ENCODE measurements at regions not wholly inside any gene's neighbourhood (a gene's known extent, or its start where the extent isn't known, plus 50 kb on each side); places are given as distances from the start of the nearest gene placed in this dataset.
"Not testable (repeated sequence)": the region's sequence is repeated elsewhere in the genome, so short reads cannot be mapped to it uniquely, and the experiment has no call there.

DNA sequence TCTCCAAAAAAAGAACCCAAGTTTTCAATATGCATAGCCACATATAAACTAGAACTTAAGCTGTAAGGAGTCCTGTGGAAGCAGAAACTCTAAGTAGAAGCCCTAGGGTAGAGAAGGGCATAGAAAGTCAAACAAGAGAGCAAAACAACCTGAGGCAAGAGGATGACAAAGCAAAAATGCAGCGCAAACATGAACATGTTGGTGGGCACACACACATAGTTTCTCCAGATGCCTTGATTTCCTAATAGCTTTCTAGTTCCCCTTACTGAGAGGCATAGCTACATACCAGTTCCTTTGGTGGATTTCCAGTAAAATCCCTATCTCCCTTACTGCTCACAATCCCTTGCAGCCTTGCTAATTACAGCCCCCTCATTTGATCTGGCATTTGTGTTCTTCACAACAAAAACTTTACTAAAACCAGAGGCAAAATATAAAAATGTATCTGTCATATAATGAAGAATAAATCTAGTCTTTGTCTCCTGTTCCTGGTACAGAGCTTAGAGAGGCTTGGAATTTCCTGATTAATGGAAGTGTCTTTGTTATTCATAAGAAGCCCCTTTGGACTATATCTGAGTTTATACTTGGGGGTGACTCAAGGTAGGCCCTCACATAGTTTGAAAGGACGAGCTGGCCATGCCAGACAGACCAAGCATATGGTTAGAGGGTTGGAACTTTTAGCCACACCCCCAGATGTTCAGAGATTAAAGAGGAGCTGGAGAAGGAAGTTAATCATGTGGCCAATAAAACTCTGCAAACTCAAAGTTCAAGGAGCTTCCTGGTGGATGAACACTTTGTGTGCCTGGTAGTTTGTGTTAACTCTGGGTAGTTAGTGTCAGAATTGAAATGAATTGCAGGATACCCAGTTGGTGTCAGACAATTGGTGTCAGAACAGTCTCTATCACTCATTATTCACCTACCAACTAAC lies 52.7 kb upstream of the ZCCHC13 start:
- DNase-seq (ENCODE audit: low read depth in 2 of 2) = no peak

DNA sequence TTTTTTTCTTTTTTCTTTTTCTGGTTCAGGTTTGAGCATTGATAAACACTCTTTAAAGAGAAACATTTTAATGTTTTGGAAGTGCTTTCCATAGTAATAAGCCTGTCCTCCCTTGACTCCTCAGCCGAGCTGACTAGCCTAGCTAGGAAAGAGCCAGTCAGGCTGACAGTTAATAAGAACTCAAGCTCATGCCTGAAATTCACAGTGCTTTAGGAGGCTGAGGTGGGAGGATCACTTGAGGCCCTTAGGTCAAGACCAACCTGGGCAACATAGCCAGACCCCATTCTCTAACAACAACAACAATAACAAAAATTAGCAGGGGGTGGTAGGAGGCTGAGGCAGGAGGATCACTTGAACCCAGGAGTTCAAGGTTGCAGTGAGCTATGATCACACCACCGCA lies 53.4 kb upstream of the ZCCHC13 start:
- no peak for DNase-seq (ENCODE audit: low read depth in 2 of 2)

DNA sequence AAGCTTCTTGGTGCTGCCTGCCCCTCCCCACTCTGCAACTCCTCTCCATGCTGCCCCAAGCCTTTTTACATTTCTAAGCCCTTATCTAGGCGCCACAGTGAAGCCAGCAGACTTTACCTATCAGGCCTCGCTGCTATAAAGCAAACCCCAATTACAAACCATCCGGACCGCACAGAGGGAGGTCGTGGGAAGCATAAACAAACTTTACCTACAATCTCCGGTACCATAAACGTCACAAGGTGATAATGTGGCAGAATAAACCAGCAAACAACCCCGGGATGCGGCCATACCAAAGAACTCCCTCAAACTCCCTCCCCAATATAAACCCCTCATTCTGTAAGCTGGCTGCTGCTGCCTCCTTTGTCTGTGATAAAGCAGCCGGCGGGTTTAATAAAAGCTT lies 54.0 kb upstream of the ZCCHC13 start:
- DNase-seq (ENCODE audit: low read depth in 2 of 2) = no peak

DNA sequence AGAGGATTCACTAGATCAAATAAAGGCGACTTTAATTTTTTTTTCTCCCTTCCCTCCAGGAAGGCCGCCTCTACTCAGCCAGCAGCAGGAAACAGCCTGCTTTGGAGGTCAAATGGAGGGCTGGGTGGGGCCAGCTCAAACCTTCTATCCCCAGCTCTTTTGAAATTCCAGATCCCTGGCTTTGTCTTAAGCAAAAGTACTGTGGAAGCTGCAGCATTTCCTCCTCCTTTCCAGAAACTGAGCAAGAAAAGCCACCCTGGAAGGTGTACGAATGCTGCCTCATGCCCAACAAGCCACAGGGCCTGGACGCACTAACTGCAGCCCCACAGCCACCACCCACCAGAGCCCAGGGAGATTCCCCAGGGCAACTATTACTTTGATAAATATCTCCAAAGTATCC lies 55.1 kb upstream of the ZCCHC13 start:
- DNase-seq (ENCODE audit: low read depth in 2 of 2) = no peak

DNA sequence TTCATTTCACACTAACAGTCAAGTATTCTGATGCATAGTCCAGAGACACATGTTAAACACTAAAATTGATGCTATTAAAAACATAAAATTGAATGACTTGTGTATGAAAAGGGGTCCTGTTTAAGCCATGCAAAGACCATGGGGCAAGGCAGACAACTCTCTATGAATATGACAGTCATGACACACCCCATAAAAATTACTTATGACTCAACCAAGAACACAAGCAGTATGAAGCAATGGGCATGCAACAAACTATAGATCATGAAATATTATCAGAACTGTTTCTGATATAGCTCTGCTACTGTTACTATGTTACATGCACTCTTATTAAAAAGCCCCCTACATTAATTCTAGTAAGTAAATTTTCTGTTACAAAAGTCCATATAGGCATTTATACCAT lies 57.5 kb upstream of the ZCCHC13 start:
- DNase-seq (ENCODE audit: low read depth in 2 of 2) = no peak

DNA sequence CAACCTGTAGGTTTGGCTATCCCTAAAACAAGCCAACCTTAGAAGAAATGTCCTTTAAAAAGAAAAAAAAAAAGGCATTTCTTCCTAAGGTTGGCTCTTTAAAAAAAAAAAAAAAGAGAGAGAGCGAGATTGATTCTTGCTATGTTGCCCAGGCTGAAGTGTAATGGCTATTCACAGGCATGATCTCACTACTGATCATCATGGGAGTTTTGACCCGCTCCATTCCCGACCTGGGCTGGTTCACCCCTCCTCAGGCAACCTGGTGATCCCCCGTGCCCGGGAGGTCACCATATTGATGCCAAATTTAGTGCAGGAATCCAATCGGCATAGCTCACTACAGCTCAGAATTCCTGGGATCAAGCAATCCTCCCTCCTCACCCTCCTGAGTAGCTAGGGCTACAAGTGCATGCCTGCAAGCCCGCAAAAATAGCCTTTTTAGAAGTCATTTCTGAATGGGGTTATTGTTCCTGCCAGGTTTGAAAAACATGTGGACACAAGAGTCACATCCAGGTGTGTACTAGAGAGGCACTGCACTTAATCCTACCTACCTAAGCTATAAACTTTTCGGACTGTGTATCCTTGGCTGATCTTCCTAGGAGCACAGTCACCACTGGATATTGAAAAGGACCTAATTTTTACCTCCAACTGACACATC lies 61.4 kb upstream of the ZCCHC13 start:
- DNase-seq (ENCODE audit: low read depth in 2 of 2) = no peak

DNA sequence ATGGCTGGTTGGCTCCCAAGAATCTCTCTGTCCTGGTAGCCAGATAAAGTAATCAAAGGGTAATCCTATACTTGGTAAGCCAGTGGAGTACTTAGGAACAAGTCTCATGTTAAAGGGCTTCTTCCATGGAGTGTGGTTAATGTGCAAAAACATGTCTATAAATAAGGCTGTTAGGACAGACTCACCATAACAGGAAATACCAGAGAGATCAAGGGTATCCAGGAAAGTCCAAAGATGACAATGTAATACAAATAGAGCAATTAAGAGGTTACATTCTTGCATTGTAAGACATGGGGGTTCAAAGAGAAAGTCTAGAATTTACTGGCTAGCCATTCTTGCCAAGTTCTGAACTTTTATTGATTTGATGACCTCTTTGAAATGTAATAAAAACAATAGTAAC lies 61.9 kb upstream of the ZCCHC13 start:
- no peak for DNase-seq (ENCODE audit: low read depth in 2 of 2)

DNA sequence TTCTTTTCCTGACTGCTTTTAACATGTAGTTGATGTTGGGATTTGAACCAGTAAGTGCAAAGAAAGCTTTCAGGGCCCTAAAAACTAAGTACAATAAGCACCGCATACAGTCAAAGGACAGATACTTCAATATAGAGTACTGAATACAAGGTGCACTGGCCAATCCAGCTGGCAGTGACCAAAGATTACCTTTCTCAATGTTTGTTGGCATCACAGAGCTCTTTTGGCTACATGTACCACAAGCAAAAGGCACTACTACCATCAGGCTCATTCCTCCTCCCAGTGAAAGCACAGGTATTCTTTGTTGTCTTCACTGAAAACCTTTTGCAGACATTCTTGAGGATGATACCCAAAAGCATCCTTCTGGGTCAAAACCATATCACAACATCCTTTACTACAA lies 65.2 kb upstream of the ZCCHC13 start:
- DNase-seq (ENCODE audit: low read depth in 2 of 2) = no peak

DNA sequence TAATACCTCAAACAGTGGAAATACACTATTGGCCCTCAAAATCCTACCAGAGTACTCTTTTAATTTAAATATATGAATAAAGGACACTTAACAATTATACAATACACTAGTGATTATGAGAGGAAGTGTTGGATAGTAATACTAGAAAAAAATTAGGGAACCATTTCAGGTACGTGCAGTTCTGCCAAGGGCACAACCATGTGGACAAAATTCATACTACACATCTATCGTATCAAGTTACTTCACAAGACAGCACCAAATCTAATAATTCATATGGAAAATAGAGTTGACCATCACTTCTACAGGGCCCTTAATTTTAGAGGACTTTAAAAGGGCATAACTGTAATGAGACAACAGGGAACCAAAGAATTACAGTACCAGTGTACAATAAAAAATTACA lies 69.2 kb upstream of the ZCCHC13 start:
- DNase-seq (ENCODE audit: low read depth in 2 of 2) = no peak

DNA sequence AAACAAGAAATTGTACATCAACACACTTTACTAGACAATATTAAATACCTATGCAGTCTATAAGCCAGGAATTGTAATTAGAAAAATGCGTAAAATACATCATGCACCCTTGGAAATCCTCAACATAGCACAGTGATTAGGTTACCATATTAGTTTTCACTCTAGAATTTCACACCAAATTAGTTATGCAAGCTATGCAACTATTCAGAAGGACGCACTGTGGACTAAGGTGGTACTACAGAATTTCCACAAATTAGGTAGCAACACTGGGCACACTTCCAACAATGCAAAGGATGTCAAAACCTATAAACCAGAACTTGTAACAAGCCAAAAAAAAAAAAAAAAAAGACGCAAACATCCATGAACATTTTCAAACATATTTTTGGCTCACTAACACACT lies 71.1 kb upstream of the ZCCHC13 start:
- DNase-seq (ENCODE audit: low read depth in 2 of 2) = no peak

DNA sequence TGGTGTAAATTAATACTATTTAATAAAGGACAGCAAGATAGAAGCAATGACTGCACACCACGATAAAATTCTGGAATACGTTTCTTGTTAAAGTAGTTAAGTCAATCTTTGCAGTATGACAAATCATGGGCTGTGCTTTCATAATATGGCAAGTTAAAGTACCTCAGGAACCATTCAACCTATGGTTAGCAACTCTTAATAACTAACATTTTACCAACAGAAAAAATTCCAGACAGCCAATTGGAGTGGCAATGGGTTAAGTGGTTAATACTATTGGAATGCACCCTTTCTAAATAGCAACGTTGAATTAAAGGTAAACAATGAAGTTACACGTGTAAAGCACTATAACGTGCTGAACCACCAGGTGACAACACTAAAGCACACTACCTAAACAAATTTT lies 72.4 kb upstream of the ZCCHC13 start:
- no peak for DNase-seq (ENCODE audit: low read depth in 2 of 2)

DNA sequence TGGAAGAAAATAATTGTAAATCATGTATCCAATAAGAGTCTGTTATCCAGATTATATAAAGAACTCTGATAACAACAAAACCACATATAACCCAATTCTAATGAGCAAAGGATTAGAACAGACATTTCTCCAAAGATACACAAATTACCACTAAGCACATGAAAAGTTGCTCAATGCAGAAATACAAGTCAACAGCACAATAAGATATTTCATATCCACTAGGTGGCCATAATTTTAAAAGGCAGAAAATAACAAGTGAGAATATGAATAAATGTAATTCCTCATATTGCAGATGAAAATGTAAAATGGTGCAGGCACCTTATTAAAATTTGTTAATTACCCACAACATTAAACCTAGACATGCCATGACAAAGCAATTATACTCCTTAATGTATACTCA lies 73.9 kb upstream of the ZCCHC13 start:
- no peak for DNase-seq (ENCODE audit: low read depth in 2 of 2)

DNA sequence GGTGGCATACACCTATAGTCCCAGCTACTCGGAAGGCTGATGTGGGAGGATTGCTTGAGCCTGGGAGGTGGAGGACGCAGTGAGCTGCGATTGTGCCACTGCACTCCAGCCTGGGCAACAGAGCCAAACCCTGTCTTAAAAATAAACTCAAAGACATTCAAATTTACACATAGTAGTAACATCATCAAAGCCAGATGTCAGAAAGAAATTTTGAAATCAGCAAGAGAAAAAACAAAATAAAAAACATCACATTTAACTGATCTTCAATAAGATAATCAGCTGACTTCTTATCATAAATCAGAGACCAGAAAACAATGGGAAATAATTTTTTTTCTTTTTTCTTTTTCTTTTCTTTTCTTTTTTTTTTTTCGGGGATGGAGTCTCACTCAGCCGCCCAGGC lies 78.9 kb upstream of the ZCCHC13 start:
- DNase-seq (ENCODE audit: low read depth in 2 of 2) = no peak

DNA sequence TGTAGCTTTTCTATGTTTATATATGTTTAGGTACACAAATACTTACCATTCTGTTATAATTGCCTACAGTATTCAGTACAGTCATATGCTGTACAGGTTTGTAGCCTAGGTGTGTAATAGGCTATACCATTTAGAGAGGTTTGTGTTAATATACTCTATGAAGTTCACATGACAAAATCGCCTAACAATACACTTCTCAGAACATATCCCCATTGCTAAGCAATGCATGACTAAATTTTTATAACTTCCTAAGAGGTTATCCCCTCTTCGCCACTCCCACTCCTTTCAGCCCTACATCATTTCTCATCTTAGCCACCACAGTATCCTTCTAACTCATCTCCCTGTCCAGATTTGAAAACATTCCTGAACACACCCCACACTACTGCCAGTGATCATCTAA lies 83.7 kb upstream of the ZCCHC13 start:
- no peak for DNase-seq (ENCODE audit: low read depth in 2 of 2)

DNA sequence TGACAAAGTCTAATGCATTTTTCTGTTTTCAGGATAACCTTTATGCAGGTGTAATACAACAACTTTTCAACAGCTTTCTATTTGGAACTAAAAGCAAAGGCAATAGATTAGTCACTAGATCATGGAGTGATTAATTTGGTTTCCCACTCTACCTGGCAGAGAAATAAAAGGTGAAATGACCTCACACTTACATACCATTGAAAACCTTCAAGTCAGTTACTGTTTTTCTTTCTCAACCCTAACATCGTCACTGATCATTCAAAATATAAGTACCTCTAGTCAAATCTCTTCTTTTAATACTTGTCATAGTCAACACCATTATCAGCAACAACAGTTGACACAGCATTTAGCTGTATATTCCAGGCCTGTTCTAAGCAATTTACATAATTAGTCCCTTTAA lies 85.1 kb upstream of the ZCCHC13 start:
- no peak for DNase-seq (ENCODE audit: low read depth in 2 of 2)

DNA sequence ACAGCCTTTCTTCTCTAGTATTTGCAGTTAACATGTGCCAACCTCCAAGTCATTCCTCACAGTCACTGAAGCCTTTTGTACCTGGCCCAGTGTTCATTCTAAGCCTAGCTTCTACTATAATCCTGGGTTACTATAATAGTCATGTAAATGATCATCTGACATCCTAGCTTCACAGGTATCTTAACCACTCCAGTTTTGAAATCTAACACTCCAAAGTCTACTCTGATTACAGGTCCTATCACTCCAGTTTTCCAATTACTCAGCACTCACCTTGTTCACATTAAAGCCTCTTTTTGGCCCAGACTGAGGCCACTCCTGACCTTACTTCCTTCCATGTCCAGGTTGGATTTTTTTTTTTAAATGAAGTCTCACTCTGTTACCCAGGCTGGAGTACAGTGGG lies 87.6 kb upstream of the ZCCHC13 start:
- DNase-seq (ENCODE audit: low read depth in 2 of 2) = no peak

DNA sequence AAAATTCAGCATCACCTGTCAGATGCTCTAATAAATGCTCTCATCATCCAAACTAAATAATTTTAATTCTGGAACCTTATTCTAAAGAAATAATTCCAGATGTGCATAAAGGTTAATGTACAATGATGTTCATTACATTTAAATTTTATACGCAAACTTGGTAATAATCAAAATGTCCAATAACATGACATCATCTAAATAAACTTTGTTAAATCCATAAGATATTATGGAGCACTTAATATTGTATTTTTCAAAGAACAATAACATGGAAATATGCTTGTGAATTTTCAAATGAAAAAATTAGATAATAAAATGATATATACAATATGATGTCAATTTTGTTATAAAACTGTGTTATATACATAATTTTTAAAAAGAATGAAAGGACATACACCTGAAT lies 92.1 kb upstream of the ZCCHC13 start:
- no peak for DNase-seq (ENCODE audit: low read depth in 2 of 2)

DNA sequence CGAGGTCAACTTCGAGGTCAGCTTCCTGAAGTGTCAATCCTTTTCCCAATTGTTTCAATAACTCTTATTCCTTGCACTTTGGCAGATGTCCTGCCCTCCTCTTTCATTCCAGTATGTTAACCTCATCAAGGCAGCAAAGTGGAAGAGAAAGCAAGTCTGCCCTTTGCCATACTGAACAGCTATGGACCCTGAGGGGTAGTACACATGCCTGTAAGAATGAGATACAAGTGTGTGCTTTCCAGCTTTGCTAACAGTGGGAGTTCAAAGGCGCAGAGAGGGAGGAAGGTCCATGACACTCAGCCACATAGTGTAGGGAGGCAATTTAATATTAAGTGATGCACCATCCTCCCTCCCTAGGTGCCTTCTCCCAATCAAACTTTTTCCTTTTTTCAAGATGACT lies 96.4 kb upstream of the ZCCHC13 start:
- no peak for DNase-seq (ENCODE audit: low read depth in 2 of 2)

DNA sequence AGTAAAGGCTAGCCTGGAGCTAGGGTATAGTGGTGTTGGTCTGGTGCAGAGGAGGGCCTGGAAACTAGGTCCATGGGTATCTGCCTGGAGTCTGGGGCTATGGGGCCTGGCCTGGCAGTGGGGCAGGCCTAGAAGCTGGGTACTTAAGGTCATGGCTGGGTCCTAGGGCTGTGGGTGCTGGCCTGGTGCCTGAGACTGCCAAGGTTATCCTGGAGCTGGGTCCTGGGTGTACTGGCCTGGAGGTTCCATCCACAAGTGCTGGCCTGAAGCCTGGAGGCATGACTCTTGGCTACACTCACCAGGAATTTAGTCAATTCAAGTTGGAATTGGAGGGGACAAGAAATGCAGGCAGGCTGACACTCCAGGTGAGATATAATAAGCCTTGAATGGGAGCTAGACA lies 108.4 kb upstream of the ZCCHC13 start:
- DNase-seq (ENCODE audit: low read depth in 2 of 2) = no peak

DNA sequence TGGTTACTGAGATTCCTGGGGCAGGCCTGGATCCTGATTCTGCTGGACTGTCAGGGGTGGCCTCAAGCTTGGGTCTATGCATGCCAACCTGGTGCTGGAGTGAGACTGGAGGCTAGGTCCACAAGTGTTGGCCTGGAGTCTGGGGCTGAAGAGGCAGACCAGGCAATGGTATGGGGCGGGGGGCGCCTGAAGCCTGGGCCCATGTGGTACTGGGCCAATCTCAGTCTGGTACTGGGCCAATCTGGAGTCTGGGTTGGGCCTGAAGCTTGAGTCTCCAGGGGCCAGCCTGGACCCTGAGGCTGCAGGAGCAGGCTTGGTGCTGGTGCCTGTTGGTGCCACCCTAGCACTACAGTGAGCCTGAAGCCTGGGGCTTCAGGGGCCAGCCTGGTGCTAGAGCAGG lies 108.9 kb upstream of the ZCCHC13 start:
- no peak for DNase-seq (ENCODE audit: low read depth in 2 of 2)

DNA sequence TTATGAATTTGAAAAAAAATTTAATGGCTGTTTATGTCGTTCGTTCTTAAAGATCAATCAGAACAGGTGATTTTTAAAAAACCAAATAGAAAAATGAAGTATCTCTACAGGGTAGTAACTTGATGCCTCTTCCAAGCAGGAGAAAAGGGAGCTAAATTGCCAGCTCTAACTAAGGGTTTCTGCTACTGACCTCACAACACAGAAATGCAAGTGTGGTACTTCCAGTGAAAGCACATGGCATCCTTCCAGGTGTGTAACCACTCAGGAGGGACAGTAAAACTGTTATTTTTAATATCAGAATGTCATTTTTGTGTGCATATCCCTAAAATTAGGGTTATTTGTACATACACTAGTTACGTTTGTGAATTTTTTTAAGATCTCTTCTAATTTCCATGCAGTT lies 116.8 kb upstream of the ZCCHC13 start:
- DNase-seq (ENCODE audit: low read depth in 2 of 2) = no peak

DNA sequence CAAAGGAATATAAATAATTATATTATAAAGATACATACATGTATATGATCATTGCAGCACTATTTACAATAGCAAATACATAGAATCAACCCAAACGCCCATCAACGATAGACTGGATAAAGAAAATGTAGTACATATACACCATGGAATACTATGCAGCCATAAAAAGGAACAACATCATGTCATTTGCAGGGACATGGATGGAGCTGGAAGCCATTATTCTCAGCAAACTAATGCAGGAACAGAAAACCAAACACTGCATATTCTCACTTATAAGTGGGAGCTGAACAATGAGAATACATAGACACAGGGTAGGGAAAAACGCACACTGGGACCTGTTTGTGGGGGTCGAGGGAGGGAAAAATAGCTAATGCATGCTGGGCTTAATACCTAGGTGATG lies 120.9 kb upstream of the ZCCHC13 start:
- not testable (repeated sequence) for DNase-seq (ENCODE audit: low read depth in 2 of 2)

DNA sequence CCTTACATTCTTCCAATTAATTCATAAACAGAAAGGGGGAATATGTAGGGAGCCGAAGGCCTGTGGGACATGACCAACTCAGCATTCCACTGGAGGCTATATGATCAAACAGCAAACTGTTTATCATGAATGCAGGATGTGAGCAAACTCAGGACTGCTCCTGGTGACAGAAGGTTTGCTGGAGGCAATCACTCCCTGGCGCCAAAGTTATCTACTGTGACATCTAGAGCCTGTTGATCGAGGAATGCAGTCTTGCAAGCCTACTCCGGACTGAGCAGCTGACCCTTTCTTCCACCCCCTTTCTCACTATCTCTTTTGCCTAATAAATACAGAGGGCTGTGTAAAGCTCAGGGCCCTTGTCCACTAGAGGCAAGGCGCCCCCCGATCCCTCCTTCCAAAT lies 122.0 kb upstream of the ZCCHC13 start:
- DNase-seq (ENCODE audit: low read depth in 2 of 2) = not testable (repeated sequence)

DNA sequence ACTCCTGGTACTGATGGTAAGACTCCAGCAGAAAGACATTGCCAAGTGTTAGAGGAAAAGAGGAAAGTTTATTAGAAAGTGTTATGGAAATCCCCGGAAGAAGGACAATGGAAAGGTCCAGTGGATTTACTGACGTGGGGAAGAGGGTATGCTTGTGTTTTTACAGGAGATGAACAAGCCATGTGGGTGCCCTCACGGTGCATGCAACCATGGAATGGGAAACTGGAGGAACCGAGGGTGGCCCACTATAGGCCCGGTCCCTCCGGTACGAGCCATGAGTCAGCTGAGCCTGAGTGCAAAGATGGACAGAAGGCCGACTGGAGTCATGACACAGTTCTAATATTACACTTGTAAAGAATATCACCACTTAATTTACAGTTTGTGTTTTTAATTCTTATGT lies 123.3 kb upstream of the ZCCHC13 start:
- no peak for DNase-seq (ENCODE audit: low read depth in 2 of 2)

Measured in stimulated activated CD8-positive, alpha-beta memory T cell treated with anti-CD3 and anti-CD28 coated beads, Interleukin-15, amount 100 ng/mL, for 4 hours (primary cell).